Gastroesophageal sphincter (tissue), 3 donors: ENCODE measurements at regions not wholly inside any gene's neighbourhood (a gene's known extent, or its start where the extent isn't known, plus 50 kb on each side); places are given as distances from the start of the nearest gene placed in this dataset.

ENCODE experiments used
- POLR2A ChIP-seq, 2 donors: fragments of 450-650 bp; IDR thresholded peaks; one replicate each; pipeline ENCODE4 v1.6.1; 2017; ENCODE audit warnings: antibody characterized with exemption in 2 of 2, mild to moderate bottlenecking in 2 of 2, moderate library complexity in 1 of 2
- POLR2AphosphoS5 ChIP-seq: sonication (generic); formaldehyde crosslinking; IDR thresholded peaks from one replicate; pipeline ENCODE4 v1.6.1; 2017; ENCODE audit warnings: antibody characterized with exemption
- TF ChIP-seq, protein P1 (sequence below), 4 experiments: fragments of 200-600 bp in 2 of 4; fragments of 450-650 bp in 2 of 4; sonication (generic) in 1 of 4; IDR thresholded peaks; one replicate each; pipeline ENCODE4 v1.5.1; 2017 to 2019; ENCODE audit warnings: antibody characterized with exemption in 4 of 4, mild to moderate bottlenecking in 2 of 4, moderate library complexity in 2 of 4

GRCh38 chr5:66529704-66530103 lies 66.5 kb upstream of the MAST4 start:
- TF ChIP-seq, protein P1, sequence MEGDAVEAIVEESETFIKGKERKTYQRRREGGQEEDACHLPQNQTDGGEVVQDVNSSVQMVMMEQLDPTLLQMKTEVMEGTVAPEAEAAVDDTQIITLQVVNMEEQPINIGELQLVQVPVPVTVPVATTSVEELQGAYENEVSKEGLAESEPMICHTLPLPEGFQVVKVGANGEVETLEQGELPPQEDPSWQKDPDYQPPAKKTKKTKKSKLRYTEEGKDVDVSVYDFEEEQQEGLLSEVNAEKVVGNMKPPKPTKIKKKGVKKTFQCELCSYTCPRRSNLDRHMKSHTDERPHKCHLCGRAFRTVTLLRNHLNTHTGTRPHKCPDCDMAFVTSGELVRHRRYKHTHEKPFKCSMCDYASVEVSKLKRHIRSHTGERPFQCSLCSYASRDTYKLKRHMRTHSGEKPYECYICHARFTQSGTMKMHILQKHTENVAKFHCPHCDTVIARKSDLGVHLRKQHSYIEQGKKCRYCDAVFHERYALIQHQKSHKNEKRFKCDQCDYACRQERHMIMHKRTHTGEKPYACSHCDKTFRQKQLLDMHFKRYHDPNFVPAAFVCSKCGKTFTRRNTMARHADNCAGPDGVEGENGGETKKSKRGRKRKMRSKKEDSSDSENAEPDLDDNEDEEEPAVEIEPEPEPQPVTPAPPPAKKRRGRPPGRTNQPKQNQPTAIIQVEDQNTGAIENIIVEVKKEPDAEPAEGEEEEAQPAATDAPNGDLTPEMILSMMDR (IDR thresholded peaks at IDR 0.05) = no peak
- TF ChIP-seq POLR2A (IDR thresholded peaks at IDR 0.05) (no peak), POLR2AphosphoS5 (no peak)
